Tibial artery (tissue), 4 donors: ENCODE measurements at regions not wholly inside any gene's neighbourhood (a gene's known extent, or its start where the extent isn't known, plus 50 kb on each side); places are given as distances from the start of the nearest gene placed in this dataset.

ENCODE experiments used
- DNase-seq, 2 donors: peaks; one replicate each; pipeline ENCODE4 v3.0.0-alpha.2; 2019
- H3K27ac ChIP-seq, 2 donors: fragments of 200-600 bp; sonication (generic) in 1 of 2; 1 replicate in 1 of 2; 2 replicates in 1 of 2; pipeline ENCODE4 v1.5.1; 2018 to 2019; ENCODE audit warnings: mild to moderate bottlenecking in 1 of 2
- H3K27me3 ChIP-seq, 2 donors: fragments of 200-600 bp; sonication (generic) in 1 of 2; one replicate each; pipeline versions ENCODE4 v1.5.1 to v1.6.0; 2016 to 2019
- H3K36me3 ChIP-seq, 3 donors: fragments of 200-600 bp; sonication (generic) in 2 of 3; one replicate each; pipeline ENCODE4 v1.5.1; 2016 to 2019; ENCODE audit warnings: mild to moderate bottlenecking in 2 of 3
- H3K4me1 ChIP-seq, 4 donors: fragments of 200-600 bp; sonication (generic) in 2 of 4; 1 replicate in 3 of 4; 2 replicates in 1 of 4; pipeline ENCODE4 v1.5.1; 2016 to 2019
- H3K4me3 ChIP-seq, 2 donors: fragments of 200-600 bp; sonication (generic) in 1 of 2; 1 replicate in 1 of 2; 2 replicates in 1 of 2; pipeline ENCODE4 v1.5.1; 2018 to 2019; ENCODE audit warnings: mild to moderate bottlenecking in 2 of 2
- H3K9me3 ChIP-seq, 3 donors: fragments of 200-600 bp; sonication (generic) in 1 of 3; one replicate each; pipeline ENCODE4 v1.5.1; 2016 to 2019
- CTCF ChIP-seq, 2 experiments: fragments of 200-600 bp in 1 of 2; fragments of 450-650 bp in 1 of 2; IDR thresholded peaks; one replicate each; pipeline ENCODE4 v1.5.1; 2017 to 2019; ENCODE audit warnings: antibody characterized with exemption in 2 of 2, mild to moderate bottlenecking in 1 of 2, moderate library complexity in 1 of 2
- intact Hi-C: fragments of 100-400 bp; cut with DNase I; formaldehyde crosslinking; loops from one replicate; pipeline ENCODE4 v1.15.0; 2023; ENCODE audit warnings: low total_unique reads

- no peaks in the 10 kb centered on the region for H3K27me3 ChIP-seq
- no peaks in the 10 kb centered on the region for H3K9me3 ChIP-seq
- no peak overlapping the region for H3K27ac ChIP-seq
- no peak for DNase-seq
- TF ChIP-seq CTCF (IDR thresholded peaks at IDR 0.05): no peak
- H3K4me3 ChIP-seq: no peak overlapping the region
- H3K36me3 ChIP-seq: no peaks in the 10 kb centered on the region
- no peaks in the 10 kb centered on the region for H3K4me1 ChIP-seq
- intact Hi-C loops: loop anchor here (5.0 kb wide), 1 partner anchor 885 kb away; no protein-coding TSS in a partner anchor
Measured at GRCh38 chr1:87717157-87717670, 388.5 kb downstream of the LMO4 start.

- no peak for DNase-seq
- Histone ChIP-seq H3K4me3 (no peak overlapping the region), H3K4me1 (no peaks in the 10 kb centered on the region), H3K27ac (no peak overlapping the region), H3K36me3 (no peaks in the 10 kb centered on the region), H3K9me3 (no peaks in the 10 kb centered on the region), H3K27me3 (no peaks in the 10 kb centered on the region)
- no peak for TF ChIP-seq CTCF (IDR thresholded peaks at IDR 0.05)
- intact Hi-C loops: loop anchor here (5.0 kb wide), 1 partner anchor 884 kb away; no protein-coding TSS in a partner anchor
Measured at GRCh38 chr1:87718241-87718950, 389.7 kb downstream of the LMO4 start.

- DNase-seq: no peak
- H3K4me3 ChIP-seq: no peak overlapping the region
- no peaks in the 10 kb centered on the region for H3K36me3 ChIP-seq
- intact Hi-C loops: loop anchor here (5.0 kb wide), 1 partner anchor 883 kb away; no protein-coding TSS in a partner anchor
- H3K27ac ChIP-seq: no peak overlapping the region
- H3K27me3 ChIP-seq: no peaks in the 10 kb centered on the region
- no peak for TF ChIP-seq CTCF (IDR thresholded peaks at IDR 0.05)
- H3K4me1 ChIP-seq: no peaks in the 10 kb centered on the region
- H3K9me3 ChIP-seq: no peaks in the 10 kb centered on the region
Measured at GRCh38 chr1:87719658-87720057, 391.0 kb downstream of the LMO4 start.

- H3K9me3 ChIP-seq: no peaks in the 10 kb centered on the region
- H3K4me3 ChIP-seq: no peak overlapping the region
- intact Hi-C loops: no loop called here
- no peak overlapping the region for H3K27ac ChIP-seq
- no peaks in the 10 kb centered on the region for H3K36me3 ChIP-seq
- no peaks in the 10 kb centered on the region for H3K4me1 ChIP-seq
- H3K27me3 ChIP-seq: no peaks in the 10 kb centered on the region
- no peak for TF ChIP-seq CTCF (IDR thresholded peaks at IDR 0.05)
- no peak for DNase-seq
Measured at GRCh38 chr1:87720561-87720960, 391.9 kb downstream of the LMO4 start.

GRCh38 chr1:87723193-87723592 lies 394.5 kb downstream of the LMO4 start:
- Histone ChIP-seq H3K9me3 (no peaks in the 10 kb centered on the region), H3K36me3 (no peaks in the 10 kb centered on the region), H3K4me1 (no peaks in the 10 kb centered on the region), H3K27me3 (no peaks in the 10 kb centered on the region), H3K4me3 (no peak overlapping the region), H3K27ac (no peak overlapping the region)
- intact Hi-C loops: no loop called here
- TF ChIP-seq CTCF (IDR thresholded peaks at IDR 0.05): no peak
- DNase-seq: no peak
